DND-41 (cell line): ENCODE measurements at regions not wholly inside any gene's neighbourhood (a gene's known extent, or its start where the extent isn't known, plus 50 kb on each side); places are given as distances from the start of the nearest gene placed in this dataset.

Source experiments
- ATAC-seq: fragments of 200-7000 bp; cut with Tn5 transposase; 3 replicates; pipeline ENCODE4 v1.9.1; 2021; ENCODE audit warnings: low read depth; ENCODE audit not compliant: insufficient read depth
- DNase-seq: peaks from one replicate; pipeline ENCODE4 v3.0.0-alpha.2; 2020
- H2AFZ ChIP-seq: 2 replicates; pipeline ENCODE4 v1.6.0; 2012; ENCODE audit warnings: low read depth, low read length
- H3K27ac ChIP-seq: 2 replicates; pipeline ENCODE4 v1.5.1; 2012; ENCODE audit warnings: low read length, inconsistent platforms
- H3K27me3 ChIP-seq: fragments of 200-600 bp; sonication (generic); 2 replicates; pipeline ENCODE4 v1.6.0; 2012; ENCODE audit warnings: low read length, mild to moderate bottlenecking, inconsistent platforms; ENCODE audit not compliant: insufficient read depth, poor library complexity
- H3K36me3 ChIP-seq: 2 replicates; pipeline ENCODE4 v1.5.1; 2012; ENCODE audit warnings: low read length, inconsistent platforms; ENCODE audit not compliant: insufficient read depth
- H3K4me1 ChIP-seq: 2 replicates; pipeline ENCODE4 v1.5.1; 2012; ENCODE audit warnings: mild to moderate bottlenecking, low read length; ENCODE audit not compliant: insufficient read depth
- H3K4me2 ChIP-seq: 2 replicates; pipeline ENCODE4 v1.6.0; 2012; ENCODE audit warnings: mild to moderate bottlenecking, moderate library complexity, low read length, inconsistent platforms; ENCODE audit not compliant: insufficient read depth
- H3K4me3 ChIP-seq, 2 experiments: fragments of 200-600 bp in 1 of 2; shearing (Covaris generic) in 1 of 2; 2 replicates each; pipeline ENCODE4 v1.5.1; 2012 to 2016; ENCODE audit warnings: inconsistent platforms in 2 of 2, low read length in 2 of 2, mild to moderate bottlenecking in 2 of 2, low read depth in 1 of 2, moderate library complexity in 1 of 2
- H3K79me2 ChIP-seq: 2 replicates; pipeline ENCODE4 v1.6.0; 2012; ENCODE audit warnings: low read length, inconsistent platforms; ENCODE audit not compliant: insufficient read depth
- H3K9ac ChIP-seq: 2 replicates; pipeline ENCODE4 v1.6.0; 2012; ENCODE audit warnings: low read depth, mild to moderate bottlenecking, inconsistent platforms, low read length, moderate library complexity
- H3K9me3 ChIP-seq: 2 replicates; pipeline ENCODE4 v1.5.1; 2012; ENCODE audit warnings: low read length, moderate library complexity, mild to moderate bottlenecking, inconsistent platforms; ENCODE audit not compliant: insufficient read depth, severe bottlenecking
- H4K20me1 ChIP-seq: 2 replicates; pipeline ENCODE4 v1.6.0; 2012; ENCODE audit warnings: low read length; ENCODE audit not compliant: insufficient read depth
- CTCF ChIP-seq: IDR thresholded peaks from 2 replicates; pipeline ENCODE4 v1.5.1; 2012; ENCODE audit warnings: borderline replicate concordance, low read length, moderate library complexity, mild to moderate bottlenecking; ENCODE audit not compliant: poor library complexity, severe bottlenecking; ENCODE audit errors: extremely low read depth
- EZH2 ChIP-seq: IDR thresholded peaks from 3 replicates; pipeline ENCODE4 v1.6.1; 2012; ENCODE audit warnings: borderline replicate concordance, low read depth, mild to moderate bottlenecking, moderate library complexity, low read length, inconsistent platforms; ENCODE audit not compliant: severe bottlenecking

- no peaks in the 10 kb centered on the region for H4K20me1 ChIP-seq
- H3K9me3 ChIP-seq, result no peaks in the 10 kb centered on the region
- DNase-seq, result no peak
- no peaks in the 10 kb centered on the region for H3K79me2 ChIP-seq
- no peaks in the 10 kb centered on the region for H3K27me3 ChIP-seq
- no peak overlapping the region for H3K4me2 ChIP-seq
- H3K4me1 ChIP-seq, result no peaks in the 10 kb centered on the region
- H3K36me3 ChIP-seq, result no peaks in the 10 kb centered on the region
- H3K27ac ChIP-seq, result no peak overlapping the region
- H3K9ac ChIP-seq, result no peak overlapping the region
- no peak overlapping the region for H2AFZ ChIP-seq
- no peak for TF ChIP-seq CTCF
- TF ChIP-seq EZH2, result no peak
- no peak overlapping the region for H3K4me3 ChIP-seq
- ATAC-seq, result no peak
Observed at GRCh38 chr6:20001286-20001685, 164.1 kb downstream of the ID4 start.

- ATAC-seq, result no peak
- H3K4me3 ChIP-seq, result no peak overlapping the region
- H3K36me3 ChIP-seq, result no peaks in the 10 kb centered on the region
Observed at GRCh38 chr6:20006037-20006436, 168.9 kb downstream of the ID4 start.

GRCh38 chr6:20008131-20008530 is 171.0 kb downstream of the ID4 start:
- Histone ChIP-seq H3K9me3 (no peaks in the 10 kb centered on the region), H3K36me3 (no peaks in the 10 kb centered on the region), H3K27ac (no peak overlapping the region), H2AFZ (no peak overlapping the region), H4K20me1 (no peaks in the 10 kb centered on the region), H3K27me3 (no peaks in the 10 kb centered on the region), H3K79me2 (no peaks in the 10 kb centered on the region), H3K4me2 (no peak overlapping the region), H3K9ac (no peak overlapping the region), H3K4me1 (no peaks in the 10 kb centered on the region), H3K4me3 (no peak overlapping the region)
- ATAC-seq, result no peak
- DNase-seq, result no peak
- TF ChIP-seq CTCF (no peak), EZH2 (no peak)

More at GRCh38 chr6:20006037-20006436, 168.9 kb downstream of the ID4 start:
- Histone ChIP-seq H3K4me2 (no peak overlapping the region), H3K4me1 (no peaks in the 10 kb centered on the region), H4K20me1 (no peaks in the 10 kb centered on the region), H3K27me3 (no peaks in the 10 kb centered on the region), H3K79me2 (no peaks in the 10 kb centered on the region), H3K27ac (no peak overlapping the region), H2AFZ (no peak overlapping the region), H3K9ac (no peak overlapping the region), H3K9me3 (no peaks in the 10 kb centered on the region)
- TF ChIP-seq EZH2 (no peak), CTCF (no peak)
- DNase-seq, result no peak
